ENCODE measurements at regions not wholly inside any gene's neighbourhood (a gene's known extent, or its start where the extent isn't known, plus 50 kb on each side); places are given as distances from the start of the nearest gene placed in this dataset.

DNA sequence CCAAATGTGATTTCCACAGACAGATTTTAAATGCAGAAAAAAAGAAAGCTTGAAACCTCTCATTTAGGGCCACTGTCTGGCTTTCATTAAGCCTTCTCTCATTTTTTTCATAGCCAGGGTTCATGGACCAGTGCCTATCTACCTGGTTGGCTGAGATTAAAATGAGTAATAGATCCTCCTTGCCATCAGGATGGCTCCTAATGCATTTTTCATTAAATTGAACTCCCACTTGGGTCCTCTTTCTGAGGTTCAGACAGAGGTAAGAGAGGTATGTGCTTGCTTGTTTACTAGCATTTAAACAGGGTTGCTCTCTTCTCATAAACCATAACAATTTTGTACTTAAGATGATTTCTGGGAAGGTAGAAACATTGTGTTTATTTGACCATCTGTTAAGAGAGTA is 473.0 kb downstream of the TBC1D4 start:
- Histone ChIP-seq H3K9ac (ENCODE audit: control insufficient read depth, extremely low read depth, insufficient read depth, low read length) (no peak overlapping the region), H3K36me3 (ENCODE audit: control insufficient read depth in 2 of 2, extremely low read depth in 1 of 2, insufficient read depth in 2 of 2, low read length in 2 of 2) (no peaks in the 10 kb centered on the region), H3K9me3 (ENCODE audit: control insufficient read depth, low read depth, low read length) (no peaks in the 10 kb centered on the region), H2AFZ (ENCODE audit: control insufficient read depth, low read length) (no peak overlapping the region), H3K9me1 (ENCODE audit: control insufficient read depth, extremely low read depth, insufficient read depth, low read length) (no peaks in the 10 kb centered on the region), H3K4me2 (ENCODE audit: control insufficient read depth, extremely low read depth, insufficient read depth, low read depth, low read length) (no peak overlapping the region), H3K27me3 (ENCODE audit: control insufficient read depth, extremely low read depth, insufficient read depth, low read length) (no peaks in the 10 kb centered on the region), H3K4me1 (ENCODE audit: control insufficient read depth, extremely low read depth, insufficient read depth, low read length) (no peaks in the 10 kb centered on the region), H4K20me1 (ENCODE audit: control insufficient read depth, extremely low read depth, insufficient read depth, low read length) (no peaks in the 10 kb centered on the region), H3K79me2 (ENCODE audit: control insufficient read depth, insufficient read depth, low read length) (no peaks in the 10 kb centered on the region), H3K4me3 (ENCODE audit: control insufficient read depth in 2 of 3, extremely low read depth in 1 of 3, insufficient read depth in 2 of 3, low read depth in 1 of 3, low read length in 3 of 3) (no peak overlapping the region), H3K27ac (ENCODE audit: control insufficient read depth, insufficient read depth, low read length) (no peak overlapping the region)
- no peak for FAIRE-seq
- dilution Hi-C loops (cut with MboI; ENCODE audit: extremely low pct_ligation_motif_present, low sequenced_read_pairs), result no loop called here
- DNase-seq (ENCODE audit: low read depth, low spot score), result no peak
- no peak for TF ChIP-seq EZH2 (IDR thresholded peaks at IDR 0.05; ENCODE audit: low read length)
- TF ChIP-seq, protein P1, sequence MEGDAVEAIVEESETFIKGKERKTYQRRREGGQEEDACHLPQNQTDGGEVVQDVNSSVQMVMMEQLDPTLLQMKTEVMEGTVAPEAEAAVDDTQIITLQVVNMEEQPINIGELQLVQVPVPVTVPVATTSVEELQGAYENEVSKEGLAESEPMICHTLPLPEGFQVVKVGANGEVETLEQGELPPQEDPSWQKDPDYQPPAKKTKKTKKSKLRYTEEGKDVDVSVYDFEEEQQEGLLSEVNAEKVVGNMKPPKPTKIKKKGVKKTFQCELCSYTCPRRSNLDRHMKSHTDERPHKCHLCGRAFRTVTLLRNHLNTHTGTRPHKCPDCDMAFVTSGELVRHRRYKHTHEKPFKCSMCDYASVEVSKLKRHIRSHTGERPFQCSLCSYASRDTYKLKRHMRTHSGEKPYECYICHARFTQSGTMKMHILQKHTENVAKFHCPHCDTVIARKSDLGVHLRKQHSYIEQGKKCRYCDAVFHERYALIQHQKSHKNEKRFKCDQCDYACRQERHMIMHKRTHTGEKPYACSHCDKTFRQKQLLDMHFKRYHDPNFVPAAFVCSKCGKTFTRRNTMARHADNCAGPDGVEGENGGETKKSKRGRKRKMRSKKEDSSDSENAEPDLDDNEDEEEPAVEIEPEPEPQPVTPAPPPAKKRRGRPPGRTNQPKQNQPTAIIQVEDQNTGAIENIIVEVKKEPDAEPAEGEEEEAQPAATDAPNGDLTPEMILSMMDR (optimal IDR thresholded peaks at IDR 0.05 in 1 of 3, IDR thresholded peaks at IDR 0.05 in 1 of 3, conservative IDR thresholded peaks at IDR 0.05 in 1 of 3; ENCODE audit: extremely low read depth in 1 of 3, insufficient read depth in 2 of 3, low read length in 3 of 3), result no peak

DNA sequence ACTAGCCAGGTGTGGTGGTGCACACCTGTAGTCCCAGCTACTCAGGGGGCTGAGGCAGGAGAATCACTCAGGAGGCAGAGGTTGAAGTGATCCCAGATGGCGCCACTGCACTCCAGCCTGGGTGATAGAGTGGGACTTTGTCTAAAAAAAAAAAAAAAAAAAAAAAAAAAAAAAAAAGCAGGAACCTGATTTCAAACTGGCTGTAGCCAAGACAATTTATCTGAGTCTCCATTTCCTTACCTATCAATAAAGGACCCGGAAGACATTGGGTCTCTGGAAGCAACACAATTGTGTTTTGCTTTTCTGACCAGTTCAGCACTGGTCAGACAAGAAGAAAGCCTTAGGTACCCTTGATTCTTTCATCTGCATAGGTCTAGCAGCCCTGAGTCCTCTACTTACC is 491.0 kb downstream of the TBC1D4 start:
- dilution Hi-C loops (cut with MboI; ENCODE audit: extremely low pct_ligation_motif_present, low sequenced_read_pairs), result no loop called here
- no peak overlapping the region for H3K9ac ChIP-seq (ENCODE audit: control insufficient read depth, extremely low read depth, insufficient read depth, low read length)
- H2AFZ ChIP-seq (ENCODE audit: control insufficient read depth, low read length), result no peak overlapping the region
- H3K9me1 ChIP-seq (ENCODE audit: control insufficient read depth, extremely low read depth, insufficient read depth, low read length), result no peaks in the 10 kb centered on the region
- H3K27me3 ChIP-seq (ENCODE audit: control insufficient read depth, extremely low read depth, insufficient read depth, low read length), result no peaks in the 10 kb centered on the region
- TF ChIP-seq EZH2 (IDR thresholded peaks at IDR 0.05; ENCODE audit: low read length), result no peak
- TF ChIP-seq, protein P1 (optimal IDR thresholded peaks at IDR 0.05 in 1 of 3, IDR thresholded peaks at IDR 0.05 in 1 of 3, conservative IDR thresholded peaks at IDR 0.05 in 1 of 3; ENCODE audit: extremely low read depth in 1 of 3, insufficient read depth in 2 of 3, low read length in 3 of 3), result no peak
- FAIRE-seq (no peak), DNase-seq (ENCODE audit: low read depth, low spot score) (no peak)
- no peaks in the 10 kb centered on the region for H3K4me1 ChIP-seq (ENCODE audit: control insufficient read depth, extremely low read depth, insufficient read depth, low read length)
- H3K79me2 ChIP-seq (ENCODE audit: control insufficient read depth, insufficient read depth, low read length), result no peaks in the 10 kb centered on the region
- H3K9me3 ChIP-seq (ENCODE audit: control insufficient read depth, low read depth, low read length), result no peaks in the 10 kb centered on the region
- H3K36me3 ChIP-seq (ENCODE audit: control insufficient read depth in 2 of 2, extremely low read depth in 1 of 2, insufficient read depth in 2 of 2, low read length in 2 of 2), result no peaks in the 10 kb centered on the region
- H3K4me2 ChIP-seq (ENCODE audit: control insufficient read depth, extremely low read depth, insufficient read depth, low read depth, low read length), result no peak overlapping the region
- H4K20me1 ChIP-seq (ENCODE audit: control insufficient read depth, extremely low read depth, insufficient read depth, low read length), result no peaks in the 10 kb centered on the region
- H3K27ac ChIP-seq (ENCODE audit: control insufficient read depth, insufficient read depth, low read length), result no peak overlapping the region
- no peak overlapping the region for H3K4me3 ChIP-seq (ENCODE audit: control insufficient read depth in 2 of 3, extremely low read depth in 1 of 3, insufficient read depth in 2 of 3, low read depth in 1 of 3, low read length in 3 of 3)
